ENCODE measurements at regions not wholly inside any gene's neighbourhood (a gene's known extent, or its start where the extent isn't known, plus 50 kb on each side); places are given as distances from the start of the nearest gene placed in this dataset.
"Not testable (repeated sequence)": the region's sequence is repeated elsewhere in the genome, so short reads cannot be mapped to it uniquely, and the experiment has no call there.

GRCh38 chr12:68480526-68480925, 130.2 kb upstream of the RAP1B start:
- Mint-ChIP-seq H3K36me3 (peaks cover 26% of the 10 kb centered on the region), H3K4me1 (ENCODE audit: low read depth in 2 of 2) (peaks cover 55 to 61% of the 10 kb centered on the region in 2 donors), H3K4me3 (peak overlapping the region; percentile 71), H3K27ac (peak overlapping the region; percentile 92 to 96), H3K27me3 (no peaks in the 10 kb centered on the region), H3K9me3 (peaks cover 9% of the 10 kb centered on the region)
- DNase-seq (ENCODE audit: low spot score) = no peak
- ATAC-seq = peak; percentile 37 to 67

GRCh38 chr12:68481181-68481941, 129.3 kb upstream of the RAP1B start:
- Mint-ChIP-seq H3K36me3 (peaks cover 26% of the 10 kb centered on the region), H3K27me3 (no peaks in the 10 kb centered on the region), H3K9me3 (peaks cover 12% of the 10 kb centered on the region), H3K27ac (peak overlapping the region; percentile 92 to 96), H3K4me1 (ENCODE audit: low read depth in 2 of 2) (peaks cover 58 to 67% of the 10 kb centered on the region in 2 donors), H3K4me3 (peak overlapping the region; percentile 71)
- ATAC-seq = peak; percentile 80 to 92
- peak; percentile 72 for DNase-seq (ENCODE audit: low spot score)

DNA sequence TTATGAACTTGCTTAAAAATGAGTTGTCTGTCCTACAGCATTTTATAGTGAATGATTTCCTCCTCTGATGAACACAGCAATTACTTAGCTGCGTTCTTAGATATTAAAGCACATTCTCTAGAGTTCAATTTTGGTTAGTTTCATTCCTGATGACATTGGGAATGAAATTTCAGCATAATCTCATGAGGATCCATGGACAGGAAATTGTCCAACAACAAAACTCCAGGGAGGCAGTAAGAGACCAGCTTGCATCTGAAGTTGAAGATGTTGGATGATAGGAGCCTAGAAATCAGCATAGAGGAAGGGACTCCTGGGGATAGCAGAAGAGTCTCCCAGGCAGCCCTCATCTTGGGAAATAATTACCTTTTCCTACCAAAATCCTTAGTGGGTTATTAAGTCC, 128.7 kb upstream of the RAP1B start:
- DNase-seq (ENCODE audit: low spot score) (no peak), ATAC-seq (no peak)
- Mint-ChIP-seq H3K4me3 (peak overlapping the region; percentile 71), H3K27me3 (no peaks in the 10 kb centered on the region), H3K27ac (peak overlapping the region; percentile 92 to 96), H3K9me3 (peaks cover 12% of the 10 kb centered on the region), H3K36me3 (peaks cover 26% of the 10 kb centered on the region), H3K4me1 (ENCODE audit: low read depth in 2 of 2) (peaks cover 55 to 66% of the 10 kb centered on the region in 2 donors)

DNA sequence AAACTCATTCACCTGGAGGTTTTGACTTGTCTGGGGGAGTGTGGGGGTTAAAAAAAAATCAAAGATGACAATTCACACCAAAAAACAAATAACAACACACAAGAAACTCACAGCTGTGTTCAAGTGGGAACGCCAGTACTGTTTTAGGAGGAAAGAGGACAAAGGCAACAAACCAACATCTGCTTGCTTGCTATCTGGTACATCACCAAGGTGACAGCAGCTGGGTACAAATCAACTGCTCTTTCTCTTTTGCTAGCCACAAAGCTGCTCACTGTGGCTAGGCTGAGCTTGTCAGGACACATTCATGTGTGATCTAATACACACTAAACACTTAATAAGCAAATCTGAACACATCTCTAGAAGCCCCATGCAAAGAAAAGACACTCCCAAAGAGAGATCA, 128.0 kb upstream of the RAP1B start:
- ATAC-seq (peak; percentile 54 to 81), DNase-seq (ENCODE audit: low spot score) (no peak)
- H3K36me3 Mint-ChIP-seq = peaks cover 21% of the 10 kb centered on the region
- H3K9me3 Mint-ChIP-seq = peaks cover 7% of the 10 kb centered on the region
- H3K27ac Mint-ChIP-seq = peak overlapping the region; percentile 92 to 96
- H3K4me3 Mint-ChIP-seq = peak overlapping the region; percentile 71
- H3K27me3 Mint-ChIP-seq = no peaks in the 10 kb centered on the region
- peaks cover 49 to 60% of the 10 kb centered on the region in 2 donors for H3K4me1 Mint-ChIP-seq (ENCODE audit: low read depth in 2 of 2)

- peaks cover 46 to 57% of the 10 kb centered on the region in 2 donors for H3K4me1 Mint-ChIP-seq (ENCODE audit: low read depth in 2 of 2)
- peaks cover 17% of the 10 kb centered on the region for H3K36me3 Mint-ChIP-seq
- peak in 1 of 2 donors; percentile 45 for ATAC-seq
- H3K27ac Mint-ChIP-seq = peak overlapping the region; percentile 92 to 96
- DNase-seq (ENCODE audit: low spot score) = no peak
- H3K4me3 Mint-ChIP-seq = peak overlapping the region; percentile 71
- peaks cover 7% of the 10 kb centered on the region for H3K9me3 Mint-ChIP-seq
- no peaks in the 10 kb centered on the region for H3K27me3 Mint-ChIP-seq
These were observed 126.9 kb upstream of the RAP1B start for GRCh38 chr12:68483592-68484383.

- H3K36me3 Mint-ChIP-seq = peaks cover 17% of the 10 kb centered on the region
- not testable (repeated sequence) for DNase-seq (ENCODE audit: low spot score); H3K4me3 Mint-ChIP-seq; H3K27me3 Mint-ChIP-seq; ATAC-seq; H3K9me3 Mint-ChIP-seq
- H3K27ac Mint-ChIP-seq = peak overlapping the region; percentile 92 to 96
- peaks cover 47 to 53% of the 10 kb centered on the region in 2 donors for H3K4me1 Mint-ChIP-seq (ENCODE audit: low read depth in 2 of 2)
These were observed 126.1 kb upstream of the RAP1B start for GRCh38 chr12:68484578-68484977.

- Mint-ChIP-seq H3K9me3 (peaks cover 10% of the 10 kb centered on the region), H3K4me1 (ENCODE audit: low read depth in 2 of 2) (peaks cover 45 to 48% of the 10 kb centered on the region in 2 donors), H3K27ac (peak overlapping the region in 1 of 2 donors; percentile 13)
- H3K36me3 Mint-ChIP-seq; H3K27me3 Mint-ChIP-seq; H3K4me3 Mint-ChIP-seq; ATAC-seq; DNase-seq (ENCODE audit: low spot score): not testable (repeated sequence)
These were observed 124.2 kb upstream of the RAP1B start for GRCh38 chr12:68486449-68486848.

DNA sequence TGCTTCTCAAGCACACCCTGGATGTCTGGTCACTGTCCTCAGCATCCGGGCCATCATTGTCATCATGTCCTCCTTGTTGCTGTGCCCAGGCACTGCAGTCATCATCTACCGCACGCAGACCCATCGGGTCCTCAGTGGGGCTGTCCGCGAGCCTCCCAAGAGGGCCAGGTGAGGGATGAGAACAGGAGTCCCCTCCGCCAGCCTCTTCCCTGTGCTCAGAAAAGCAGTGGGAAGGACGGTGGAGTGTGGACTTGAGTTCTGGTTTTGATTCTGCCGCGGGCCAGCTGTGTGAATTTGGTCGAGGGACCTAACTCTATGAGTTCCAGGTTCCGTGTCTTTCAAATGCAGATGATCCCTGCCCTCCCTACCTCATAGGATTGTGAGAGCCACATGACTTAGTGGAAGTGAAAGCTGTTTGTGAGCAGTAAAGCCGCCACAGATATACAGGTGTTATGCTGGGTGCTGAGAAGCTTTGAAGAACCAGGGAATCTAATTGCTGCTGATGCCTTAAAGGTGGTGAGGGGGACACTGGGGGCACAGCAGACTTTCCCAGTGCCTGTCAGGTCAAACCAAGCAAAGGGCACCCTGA, 122.9 kb upstream of the RAP1B start:
- peaks cover 14% of the 10 kb centered on the region for H3K9me3 Mint-ChIP-seq
- ATAC-seq = no peak
- H3K4me3 Mint-ChIP-seq = no peak overlapping the region
- DNase-seq (ENCODE audit: low spot score) = no peak
- H3K27me3 Mint-ChIP-seq = no peaks in the 10 kb centered on the region
- H3K27ac Mint-ChIP-seq = no peak overlapping the region
- H3K36me3 Mint-ChIP-seq = peaks cover 10% of the 10 kb centered on the region
- H3K4me1 Mint-ChIP-seq (ENCODE audit: low read depth in 2 of 2) = peaks cover 42 to 45% of the 10 kb centered on the region in 2 donors

DNA sequence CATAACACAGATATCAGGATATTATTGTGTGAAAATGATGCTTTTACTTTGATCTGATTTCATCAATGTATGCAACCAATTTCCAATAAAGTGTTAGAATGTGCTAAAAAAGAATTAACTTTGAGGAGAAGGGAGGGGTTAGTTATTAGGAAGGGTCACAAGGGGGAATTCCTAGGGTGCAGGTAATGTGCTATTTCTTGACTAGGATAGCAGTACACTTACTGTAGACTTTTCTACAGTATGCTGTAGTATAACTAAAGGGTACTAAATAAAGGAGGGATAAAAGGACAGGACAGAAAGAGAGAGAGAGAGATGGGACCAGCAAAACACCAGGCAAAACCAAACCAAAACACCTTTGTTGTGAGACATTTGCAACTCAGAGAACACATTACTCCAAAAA, 121.4 kb upstream of the RAP1B start:
- Mint-ChIP-seq H3K36me3 (peaks cover 10% of the 10 kb centered on the region), H3K4me1 (ENCODE audit: low read depth in 2 of 2) (peaks cover 36 to 37% of the 10 kb centered on the region in 2 donors), H3K27ac (peak overlapping the region in 1 of 2 donors; percentile 18), H3K9me3 (peaks cover 14% of the 10 kb centered on the region), H3K4me3 (no peak overlapping the region), H3K27me3 (no peaks in the 10 kb centered on the region)
- ATAC-seq = no peak
- DNase-seq (ENCODE audit: low spot score) = no peak

GRCh38 chr12:68490476-68490875, 120.2 kb upstream of the RAP1B start:
- DNase-seq (ENCODE audit: low spot score) (no peak), ATAC-seq (no peak)
- Mint-ChIP-seq H3K4me3 (peak overlapping the region; percentile 40), H3K27ac (peak overlapping the region; percentile 22 to 77), H3K4me1 (ENCODE audit: low read depth in 2 of 2) (peaks cover 32 to 35% of the 10 kb centered on the region in 2 donors), H3K9me3 (peaks cover 14% of the 10 kb centered on the region), H3K27me3 (no peaks in the 10 kb centered on the region), H3K36me3 (peaks cover 10% of the 10 kb centered on the region)

DNA sequence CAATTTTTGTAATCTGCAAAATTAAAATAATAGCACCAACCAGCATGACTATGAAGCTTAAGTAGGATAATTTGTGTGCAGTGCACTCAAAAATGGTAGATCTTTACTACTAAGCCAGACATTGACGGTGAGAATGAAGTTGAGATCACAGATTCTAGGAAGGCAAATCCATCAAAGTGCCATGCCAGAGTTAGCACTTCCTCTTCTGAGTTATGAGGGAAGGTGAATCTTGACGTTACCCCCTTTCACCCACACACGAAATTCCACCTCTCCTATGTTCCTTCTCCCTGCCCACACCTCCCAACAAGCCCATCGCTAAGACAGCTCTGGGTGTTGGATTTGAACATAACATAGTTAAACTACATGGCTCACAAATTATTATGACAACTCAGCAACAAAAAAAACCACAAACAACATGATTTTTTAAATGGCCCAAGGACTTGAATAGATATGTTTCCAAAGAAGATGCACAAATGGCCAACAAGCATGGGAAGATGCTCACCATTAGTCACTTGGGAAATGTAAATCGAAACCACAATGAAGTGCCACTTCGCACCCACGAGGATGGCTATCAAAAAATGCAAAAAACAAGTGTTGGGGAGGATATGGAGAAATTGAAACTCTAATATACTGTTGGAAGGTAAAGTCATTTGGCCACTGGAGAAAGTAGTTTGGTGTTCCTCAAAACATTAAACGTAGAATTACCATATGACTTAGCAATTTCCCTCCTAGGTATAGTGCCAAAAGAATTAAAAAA, 119.3 kb upstream of the RAP1B start:
- DNase-seq (ENCODE audit: low spot score) = no peak
- Mint-ChIP-seq H3K27me3 (no peaks in the 10 kb centered on the region), H3K27ac (peak overlapping the region; percentile 63 to 77), H3K4me1 (ENCODE audit: low read depth in 2 of 2) (peaks cover 31 to 36% of the 10 kb centered on the region in 2 donors), H3K9me3 (peaks cover 11% of the 10 kb centered on the region), H3K36me3 (peaks cover 10% of the 10 kb centered on the region), H3K4me3 (peak overlapping the region; percentile 61)
- peak; percentile 82 to 85 for ATAC-seq

GRCh38 chr12:68495336-68496070, 115.2 kb upstream of the RAP1B start:
- Mint-ChIP-seq H3K4me1 (ENCODE audit: low read depth in 2 of 2) (peaks cover 54 to 65% of the 10 kb centered on the region in 2 donors), H3K27me3 (no peaks in the 10 kb centered on the region), H3K36me3 (peaks cover 7% of the 10 kb centered on the region), H3K27ac (peak overlapping the region; percentile 97 to 98), H3K4me3 (peak overlapping the region; percentile 43), H3K9me3 (peaks cover 7% of the 10 kb centered on the region)
- no peak for ATAC-seq
- DNase-seq (ENCODE audit: low spot score) = no peak

Data from natural killer cell treated with Interleukin-12 subunit alpha and Interleukin-12 subunit beta and Interleukin-15 and Interleukin-18, amount 100 ng/mL, for 72 hours (primary cell).